HG02870 (cell line): ENCODE measurements at regions not wholly inside any gene's neighbourhood (a gene's known extent, or its start where the extent isn't known, plus 50 kb on each side); places are given as distances from the start of the nearest gene placed in this dataset.

ENCODE experiments used
- ATAC-seq: cut with Tn5 transposase; IDR thresholded peaks from one replicate; pipeline ENCODE4 v1.9.1; 2021; ENCODE audit warnings: mild to moderate bottlenecking, moderate library complexity; ENCODE audit not compliant: unreplicated experiment

DNA sequence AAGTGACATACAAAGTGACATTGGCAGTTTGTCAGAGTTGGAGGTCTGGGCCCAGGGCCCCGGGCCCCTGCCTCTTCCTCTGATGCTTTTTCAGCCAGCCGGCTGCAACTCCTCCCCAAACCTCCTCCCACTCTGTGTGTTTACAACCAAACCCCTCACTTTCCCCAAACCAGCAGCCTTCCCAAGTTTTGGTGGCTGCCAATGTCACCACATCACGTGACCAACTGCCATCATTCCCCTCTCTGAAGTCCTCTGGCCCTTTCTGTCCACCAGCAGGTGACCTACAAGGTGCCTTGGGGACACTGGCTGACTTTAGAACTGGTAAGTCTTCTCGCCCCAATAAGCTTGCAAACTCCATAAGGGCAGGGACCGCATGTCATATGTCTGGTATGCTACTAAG lies 357.7 kb downstream of the BCOR start:
- no peak for ATAC-seq

DNA sequence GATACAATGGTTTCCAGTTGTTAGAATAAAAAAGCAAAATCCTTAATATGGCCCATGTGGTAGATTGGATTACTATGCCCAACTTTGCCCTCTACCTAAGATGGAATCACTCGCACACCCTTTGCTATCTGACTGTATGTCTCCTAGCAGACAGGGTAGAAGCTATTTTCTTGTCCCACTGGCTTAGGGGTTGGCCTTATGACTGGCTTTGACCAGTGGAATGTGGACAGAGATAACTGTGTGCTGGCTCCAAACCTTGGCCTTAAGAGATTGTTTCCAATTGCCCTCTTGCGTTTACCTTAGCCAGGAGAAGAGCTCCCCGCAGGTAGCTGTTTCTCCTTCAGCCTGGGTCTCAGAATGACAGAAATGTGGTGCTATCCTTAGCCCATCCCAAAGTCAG lies 355.9 kb downstream of the BCOR start:
- ATAC-seq, result no peak

DNA sequence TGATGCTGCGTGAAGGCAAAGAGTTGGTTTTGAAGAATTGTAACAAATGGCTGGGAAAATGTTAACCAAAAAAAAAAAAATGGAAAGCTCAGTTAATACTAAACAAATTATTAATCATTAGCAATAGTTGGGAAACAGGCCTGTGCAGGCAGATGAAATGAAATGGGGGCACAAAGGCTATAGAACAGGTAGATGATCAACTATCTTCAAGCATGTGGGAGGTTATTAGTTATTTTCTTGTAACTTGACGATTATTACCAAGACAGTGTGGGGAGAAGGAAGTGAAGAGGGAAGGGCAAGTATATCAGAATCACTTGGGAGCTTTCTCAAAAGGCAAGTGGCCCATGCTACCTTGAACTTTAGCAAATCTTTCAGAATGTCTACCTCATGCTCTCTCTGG lies 351.9 kb downstream of the BCOR start:
- ATAC-seq, result no peak

GRCh38 chrX:39749135-39749534 lies 348.6 kb downstream of the BCOR start:
- ATAC-seq, result no peak

DNA sequence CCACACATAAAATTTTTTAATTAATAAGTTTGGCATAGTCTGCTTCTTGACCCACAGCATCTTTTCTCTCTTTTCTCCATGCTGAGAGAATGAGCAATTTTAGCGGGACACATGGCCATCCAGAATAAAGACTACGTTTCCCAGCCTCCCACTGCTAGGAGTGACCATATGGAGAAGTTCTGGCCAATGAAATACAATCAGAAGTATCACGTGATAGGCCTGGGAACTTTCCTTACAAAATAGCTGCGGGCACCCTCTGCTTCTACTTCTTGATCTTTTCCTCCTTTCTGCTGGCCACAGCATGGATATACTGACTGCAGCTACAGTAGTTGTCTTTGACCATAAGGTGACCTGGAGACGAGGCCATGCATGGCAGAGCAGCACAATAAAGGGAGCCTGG lies 348.0 kb downstream of the BCOR start:
- ATAC-seq, result no peak

DNA sequence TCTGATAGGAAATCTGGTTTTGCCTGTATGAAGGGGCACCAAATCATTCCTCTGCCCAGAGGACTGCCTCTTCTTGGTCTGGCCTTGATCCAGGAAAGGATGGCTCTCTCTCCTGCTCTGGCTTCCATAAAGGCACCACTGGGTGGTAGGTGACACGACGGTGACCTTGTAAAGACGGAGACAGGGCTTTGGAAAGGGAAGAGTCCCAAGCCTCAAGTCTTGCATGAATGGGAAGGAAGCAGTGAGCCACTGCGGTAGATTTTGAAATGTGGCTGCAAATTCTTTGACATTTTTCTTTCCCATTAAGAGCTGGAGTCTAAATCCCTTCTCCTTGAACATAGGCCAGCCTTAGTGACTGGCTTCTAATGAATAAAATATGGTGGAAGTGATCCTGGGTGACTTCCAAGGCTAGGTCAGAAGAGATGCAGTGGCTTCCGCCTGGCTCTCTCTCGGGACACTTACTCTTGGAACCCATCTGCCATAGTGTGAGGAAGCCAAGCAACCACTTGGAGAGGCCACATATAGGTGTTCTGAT lies 347.4 kb downstream of the BCOR start:
- ATAC-seq, result no peak

- no peak for ATAC-seq
These were observed 346.9 kb downstream of the BCOR start for GRCh38 chrX:39750848-39751247.

DNA sequence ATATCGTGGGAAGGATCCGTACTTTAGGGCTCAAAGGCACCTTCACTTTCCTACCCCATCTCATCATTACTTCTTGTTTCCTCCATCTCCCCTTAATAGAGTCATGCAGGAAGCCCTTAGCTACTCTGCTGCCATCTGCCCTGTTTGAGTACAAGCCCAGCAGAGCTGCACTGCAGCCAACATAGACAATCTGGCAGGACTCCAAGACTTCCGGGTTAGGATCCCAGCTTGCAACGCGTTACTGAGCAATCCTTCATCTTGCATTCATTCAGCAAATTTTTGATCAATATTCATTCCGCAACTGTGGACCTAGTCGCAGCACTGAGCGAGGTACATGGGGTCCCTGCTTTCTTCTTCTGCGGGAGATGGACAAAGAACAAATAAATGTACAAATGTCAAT lies 344.9 kb downstream of the BCOR start:
- no peak for ATAC-seq

DNA sequence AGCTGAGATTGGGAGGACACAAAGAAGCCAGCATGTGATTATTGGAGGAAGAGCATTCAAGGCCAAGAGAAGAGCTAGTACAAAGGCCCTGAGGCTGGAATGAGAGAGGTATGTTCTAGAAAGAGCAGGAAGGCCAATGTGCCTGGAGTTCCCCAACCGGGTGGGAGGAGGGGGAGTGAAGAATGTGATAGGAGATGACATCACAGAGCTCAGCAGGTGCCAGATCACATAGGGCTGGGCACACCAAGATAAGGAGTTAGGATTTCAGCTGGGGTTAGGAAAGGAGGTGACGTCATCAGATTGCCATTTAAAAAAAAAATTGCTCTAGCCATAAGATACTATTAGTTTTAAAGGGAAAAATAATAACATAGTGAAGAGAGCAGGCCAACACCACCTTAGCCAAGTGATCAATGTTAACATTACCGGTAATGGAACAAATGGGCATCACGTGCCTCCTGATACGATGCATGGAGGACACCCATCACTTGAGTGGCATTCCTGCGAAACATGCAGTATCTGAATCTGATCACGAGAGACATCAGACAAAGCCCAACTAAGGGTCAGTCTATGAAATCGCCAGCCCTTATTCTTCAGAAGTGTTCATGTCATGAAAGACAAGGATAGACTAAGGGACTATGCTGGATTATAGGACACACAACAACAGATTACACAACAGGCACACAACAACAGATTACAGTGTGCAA lies 344.3 kb downstream of the BCOR start:
- ATAC-seq, result no peak

GRCh38 chrX:39755143-39756032 lies 342.4 kb downstream of the BCOR start:
- no peak for ATAC-seq

GRCh38 chrX:39756086-39756883 lies 341.5 kb downstream of the BCOR start:
- no peak for ATAC-seq

DNA sequence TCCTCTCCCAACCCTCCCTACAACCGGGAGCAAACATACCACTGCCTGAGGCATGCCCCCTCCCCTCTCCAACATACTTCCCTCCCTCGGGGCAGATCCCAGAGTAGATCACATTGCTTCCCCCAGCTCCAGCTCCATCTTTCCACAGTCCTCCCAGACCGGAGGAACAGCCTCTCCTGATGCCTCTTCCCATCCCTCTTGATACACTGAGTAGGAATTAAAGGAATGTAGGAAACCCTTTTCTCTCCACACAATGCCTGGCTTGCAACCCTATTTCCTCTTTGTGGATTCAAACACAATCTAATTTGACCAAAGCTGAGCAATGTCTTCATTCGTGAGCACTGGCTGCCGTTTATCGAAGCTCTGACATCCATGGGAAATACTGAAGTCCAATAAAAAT lies 339.8 kb downstream of the BCOR start:
- ATAC-seq, result no peak

GRCh38 chrX:39758791-39759525 lies 338.8 kb downstream of the BCOR start:
- no peak for ATAC-seq

DNA sequence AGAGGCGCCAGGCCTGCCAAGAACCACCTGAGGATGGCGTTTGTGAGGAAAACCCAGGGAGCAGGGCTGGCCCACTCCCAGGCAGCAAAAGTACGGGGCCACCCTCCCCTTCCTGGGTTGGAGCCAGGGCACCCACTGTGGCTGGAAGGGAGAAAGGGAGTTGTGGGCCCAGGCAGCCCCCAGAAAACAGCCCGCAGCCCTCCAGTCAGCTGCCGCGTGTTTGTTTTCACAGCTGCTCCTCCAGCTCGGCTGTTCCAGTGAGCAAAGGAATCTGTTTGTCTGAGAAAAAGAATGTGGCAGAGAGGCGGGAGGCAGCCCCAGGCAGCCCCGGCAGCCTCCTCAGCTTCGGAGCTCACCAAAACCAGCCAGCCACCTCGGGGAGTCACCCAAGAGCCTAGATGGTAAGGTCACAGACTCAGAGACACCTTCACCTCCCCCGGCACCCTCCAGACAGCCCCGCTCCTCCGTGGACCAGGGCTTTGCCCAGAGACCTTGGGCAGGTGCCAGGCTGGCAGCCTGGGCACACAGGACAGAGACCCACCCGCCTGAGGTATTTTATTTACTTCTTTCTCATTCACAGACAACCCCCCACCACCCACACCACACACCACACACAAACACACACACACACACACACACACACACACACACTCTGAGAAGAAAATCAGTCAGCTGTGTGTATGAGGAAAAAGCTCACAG lies 338.1 kb downstream of the BCOR start:
- ATAC-seq, result no peak

DNA sequence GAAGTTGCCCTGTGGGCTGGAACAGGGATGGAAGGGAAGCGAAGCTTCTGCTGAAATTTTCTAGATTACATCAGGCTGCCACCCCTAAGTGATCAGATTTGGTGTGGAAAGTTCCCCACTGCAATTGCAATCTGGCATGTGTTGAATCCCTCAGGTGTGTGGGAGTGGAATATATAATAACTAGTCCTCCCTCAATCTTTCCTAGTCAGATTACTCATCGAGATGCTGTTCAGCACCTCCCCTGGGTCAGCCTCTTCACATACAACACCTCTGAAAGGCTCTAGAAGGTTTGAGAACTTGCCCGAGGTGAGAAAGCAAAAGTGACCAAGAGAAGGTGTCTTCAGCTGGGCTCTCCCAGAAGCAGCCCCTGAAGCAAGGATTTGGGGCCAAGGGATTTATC lies 336.8 kb downstream of the BCOR start:
- no peak for ATAC-seq

DNA sequence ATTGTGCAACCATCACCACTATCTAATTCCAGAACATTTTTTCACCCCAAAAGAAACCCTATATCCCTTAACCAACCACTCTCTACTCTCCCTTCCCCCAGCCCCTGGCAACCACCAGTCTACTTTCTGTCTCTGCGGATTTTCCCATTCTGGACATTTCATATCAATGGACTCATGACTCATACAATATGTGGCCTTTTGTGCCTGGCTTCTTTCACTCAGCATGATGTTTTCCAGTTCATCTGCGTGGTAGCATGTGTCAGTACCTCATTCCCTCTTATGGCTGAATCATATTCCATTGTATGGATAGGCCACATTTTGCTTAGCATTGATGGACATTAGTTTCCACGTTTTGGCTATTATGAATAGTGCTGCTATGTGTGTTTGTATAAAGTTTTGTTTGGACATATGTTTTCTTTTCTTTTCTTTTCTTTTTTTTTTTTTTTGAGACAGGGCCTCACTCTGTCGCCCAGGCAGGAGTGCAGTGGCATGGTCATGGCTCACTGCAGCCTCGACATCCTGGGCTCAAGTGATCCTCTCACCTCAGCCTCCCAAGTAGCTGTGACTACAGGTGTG lies 335.4 kb downstream of the BCOR start:
- no peak for ATAC-seq

DNA sequence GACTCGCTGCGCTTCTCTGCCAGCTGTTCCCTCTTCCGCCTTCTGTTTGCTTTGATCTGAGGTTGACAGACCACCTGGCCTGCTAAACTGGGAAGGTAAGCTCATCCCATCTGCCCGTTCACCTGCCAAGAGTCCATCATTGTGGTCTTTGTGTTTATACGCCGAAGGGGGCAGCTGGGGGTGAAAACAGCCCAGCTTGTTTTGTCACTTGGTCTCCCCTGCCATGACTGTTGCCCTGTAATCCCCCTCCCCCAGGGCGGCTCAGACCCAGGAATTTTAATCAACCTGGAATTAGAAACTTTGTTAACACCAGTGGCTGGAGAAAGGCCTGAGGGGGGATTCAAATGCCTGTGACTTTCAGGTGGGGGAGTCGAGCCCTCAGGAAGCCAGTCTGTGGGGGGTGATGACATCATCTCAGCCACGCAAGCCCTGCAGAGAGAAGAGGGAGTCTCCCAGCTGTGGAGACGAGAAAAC lies 333.3 kb downstream of the BCOR start:
- ATAC-seq, result no peak

DNA sequence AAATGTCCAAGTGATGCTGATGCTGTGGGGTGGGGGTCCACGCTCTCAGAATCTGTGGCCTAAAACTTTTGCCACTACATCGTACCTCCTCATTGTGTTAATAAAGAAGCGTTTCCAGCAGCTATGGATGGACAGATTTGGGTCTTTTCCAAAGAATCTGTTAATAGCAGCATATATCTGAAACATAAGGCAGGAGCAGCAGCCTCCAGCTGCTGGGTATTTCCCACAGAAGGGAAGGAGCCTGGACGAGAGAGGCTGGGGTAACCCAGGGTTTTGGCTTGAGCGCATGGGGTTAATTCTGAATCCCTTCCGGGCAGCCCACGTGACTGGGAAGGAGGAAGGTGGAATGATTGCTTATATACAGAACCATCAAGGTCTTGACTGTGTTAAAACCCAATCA lies 332.4 kb downstream of the BCOR start:
- ATAC-seq, result no peak

- ATAC-seq, result no peak
These were observed 331.6 kb downstream of the BCOR start for GRCh38 chrX:39766085-39766726.
